Right lobe of liver (tissue), 6 donors: ENCODE measurements at regions not wholly inside any gene's neighbourhood (a gene's known extent, or its start where the extent isn't known, plus 50 kb on each side); places are given as distances from the start of the nearest gene placed in this dataset.

Source experiments
- ATAC-seq, 4 donors: fragments of 200-7000 bp; cut with Tn5 transposase; one replicate each; pipeline ENCODE4 v1.9.1; 2020; ENCODE audit warnings: mild to moderate bottlenecking in 4 of 4, moderate library complexity in 4 of 4
- DNase-seq, 3 donors: peaks; one replicate each; pipeline ENCODE4 v3.0.0-alpha.2; 2020
- H3K27ac ChIP-seq, 3 donors: fragments of 200-600 bp; one replicate each; pipeline ENCODE4 v1.8.0; 2022
- H3K27me3 ChIP-seq, 2 donors: fragments of 200-600 bp; one replicate each; pipeline ENCODE4 v1.8.0; 2022
- H3K36me3 ChIP-seq, 4 donors: fragments of 200-600 bp; sonication (generic) in 1 of 4; one replicate each; pipeline versions ENCODE4 v1.5.1 to v1.8.0; 2017 to 2022; ENCODE audit warnings: control low read depth in 1 of 4
- H3K4me1 ChIP-seq, 4 donors: fragments of 200-600 bp; sonication (generic) in 1 of 4; one replicate each; pipeline versions ENCODE4 v1.5.1 to v1.8.0; 2017 to 2022; ENCODE audit warnings: control low read depth in 1 of 4
- H3K4me3 ChIP-seq, 3 donors: fragments of 200-600 bp; one replicate each; pipeline ENCODE4 v1.8.0; 2022
- H3K9me3 ChIP-seq, 4 donors: fragments of 200-600 bp; sonication (generic) in 1 of 4; one replicate each; pipeline versions ENCODE4 v1.5.1 to v1.8.0; 2017 to 2022; ENCODE audit warnings: control low read depth in 1 of 4
- CTCF ChIP-seq, 4 donors: fragments of 200-600 bp in 3 of 4; fragments of 450-650 bp in 1 of 4; IDR thresholded peaks; one replicate each; pipeline versions ENCODE4 v1.5.1 to v1.8.0; 2016 to 2022; ENCODE audit warnings: antibody characterized with exemption in 4 of 4, mild to moderate bottlenecking in 2 of 4
- POLR2A ChIP-seq: fragments of 450-650 bp; IDR thresholded peaks from one replicate; pipeline ENCODE4 v1.6.1; 2017; ENCODE audit warnings: antibody characterized with exemption, mild to moderate bottlenecking
- WGBS: methylation state at CpG from one replicate; pipeline ENCODE4 v1.1.6; 2018; ENCODE audit warnings: low coverage, low lambda C conversion rate; ENCODE audit not compliant: insufficient coverage; ENCODE audit errors: missing lambda C conversion rate; 5-methylcytosine and 5-hydroxymethylcytosine counted together
- intact Hi-C, 2 donors: fragments of 100-400 bp; cut with DNase I; formaldehyde crosslinking; loops; one replicate each; pipeline versions ENCODE4 v1.11.2 to v1.14.1; 2022
- donor health status: DM: no; HTN: yes; CAD: no.
- donor health status: DM: no; HTN: no; CAD: no.
- donor health status: DM: no; HTN: no; CAD: no.
- donor health status: DM: no; HTN: yes; CAD: no.
- donor health status: DM: no; HTN: yes; CAD: no.

GRCh38 chr15:67998599-67999133, 55.4 kb upstream of the PIAS1 start:
- TF ChIP-seq POLR2A (no peak), CTCF (IDR thresholded peaks at IDR 0.05) (no peak)
- 75% methylated on average over 6 of the region's 6 CpGs for WGBS
- intact Hi-C loops = no loop called here
- no peaks in the 10 kb centered on the region for H3K27me3 ChIP-seq
- no peaks in the 10 kb centered on the region for H3K36me3 ChIP-seq
- no peak overlapping the region for H3K4me3 ChIP-seq
- no peaks in the 10 kb centered on the region for H3K4me1 ChIP-seq
- H3K9me3 ChIP-seq = no peaks in the 10 kb centered on the region
- no peak overlapping the region for H3K27ac ChIP-seq
- no peak for DNase-seq
- ATAC-seq = no peak

GRCh38 chr15:67999320-68000100, 54.6 kb upstream of the PIAS1 start:
- intact Hi-C loops = no loop called here
- Histone ChIP-seq H3K4me1 (no peaks in the 10 kb centered on the region), H3K9me3 (no peaks in the 10 kb centered on the region), H3K36me3 (no peaks in the 10 kb centered on the region), H3K4me3 (no peak overlapping the region), H3K27ac (no peak overlapping the region), H3K27me3 (no peaks in the 10 kb centered on the region)
- 89% methylated on average over 3 of the region's 3 CpGs for WGBS
- DNase-seq (no peak), ATAC-seq (no peak)
- TF ChIP-seq CTCF (IDR thresholded peaks at IDR 0.05) (no peak), POLR2A (no peak)

- Histone ChIP-seq H3K27me3 (no peaks in the 10 kb centered on the region), H3K9me3 (no peaks in the 10 kb centered on the region), H3K4me3 (no peak overlapping the region), H3K27ac (no peak overlapping the region), H3K36me3 (no peaks in the 10 kb centered on the region), H3K4me1 (no peaks in the 10 kb centered on the region)
- intact Hi-C loops = no loop called here
- no peak for TF ChIP-seq CTCF (IDR thresholded peaks at IDR 0.05)
- TF ChIP-seq POLR2A = no peak
- no peak for ATAC-seq
- no peak for DNase-seq
These were observed 53.4 kb upstream of the PIAS1 start for GRCh38 chr15:68000754-68001153.

- DNase-seq = no peak
- Histone ChIP-seq H3K36me3 (no peaks in the 10 kb centered on the region), H3K27ac (no peak overlapping the region), H3K27me3 (no peaks in the 10 kb centered on the region), H3K4me3 (no peak overlapping the region), H3K4me1 (no peaks in the 10 kb centered on the region), H3K9me3 (no peaks in the 10 kb centered on the region)
- TF ChIP-seq POLR2A (no peak), CTCF (IDR thresholded peaks at IDR 0.05) (no peak)
- WGBS = 77% methylated on average over 4 of the region's 4 CpGs
- intact Hi-C loops = no loop called here
- ATAC-seq = no peak
These were observed 52.3 kb upstream of the PIAS1 start for GRCh38 chr15:68001811-68002210.
